ENCODE measurements at regions not wholly inside any gene's neighbourhood (a gene's known extent, or its start where the extent isn't known, plus 50 kb on each side); places are given as distances from the start of the nearest gene placed in this dataset.

GRCh38 chr20:22861231-22861980 is 173.7 kb upstream of the SSTR4 start:
- no peak for ATAC-seq

GRCh38 chr20:22861990-22862389 is 173.1 kb upstream of the SSTR4 start:
- ATAC-seq: peak; percentile 54

- no peak for ATAC-seq
Observed at GRCh38 chr20:22862671-22863230, 172.4 kb upstream of the SSTR4 start.

- no peak for ATAC-seq
Observed at GRCh38 chr20:22863826-22864225, 171.3 kb upstream of the SSTR4 start.

GRCh38 chr20:22866812-22867341 is 168.2 kb upstream of the SSTR4 start:
- no peak for ATAC-seq

GRCh38 chr20:22878166-22878565 is 156.9 kb upstream of the SSTR4 start:
- no peak for ATAC-seq

GRCh38 chr20:22880277-22880676 is 154.8 kb upstream of the SSTR4 start:
- ATAC-seq: no peak

GRCh38 chr20:22887796-22888195 is 147.3 kb upstream of the SSTR4 start:
- no peak for ATAC-seq

- ATAC-seq: no peak
Observed at GRCh38 chr20:22890594-22891300, 144.4 kb upstream of the SSTR4 start.

GRCh38 chr20:22901164-22901563 is 133.9 kb upstream of the SSTR4 start:
- ATAC-seq: no peak

- ATAC-seq: no peak
Observed at GRCh38 chr20:22901921-22902320, 133.2 kb upstream of the SSTR4 start.

GRCh38 chr20:22904386-22904785 is 130.7 kb upstream of the SSTR4 start:
- ATAC-seq: no peak

- ATAC-seq: no peak
Observed at GRCh38 chr20:22904905-22905304, 130.2 kb upstream of the SSTR4 start.

GRCh38 chr20:22905658-22906057 is 129.5 kb upstream of the SSTR4 start:
- ATAC-seq: no peak

GRCh38 chr20:22908437-22908836 is 126.7 kb upstream of the SSTR4 start:
- ATAC-seq: no peak

- no peak for ATAC-seq
Observed at GRCh38 chr20:22908944-22909343, 126.2 kb upstream of the SSTR4 start.

- no peak for ATAC-seq
Observed at GRCh38 chr20:22909436-22909835, 125.7 kb upstream of the SSTR4 start.

GRCh38 chr20:22910287-22910852 is 124.7 kb upstream of the SSTR4 start:
- no peak for ATAC-seq

GRCh38 chr20:22914291-22914690 is 120.8 kb upstream of the SSTR4 start:
- ATAC-seq: no peak

GRCh38 chr20:22915512-22915911 is 119.6 kb upstream of the SSTR4 start:
- ATAC-seq: no peak

- no peak for ATAC-seq
Observed at GRCh38 chr20:22916021-22916842, 118.9 kb upstream of the SSTR4 start.

GRCh38 chr20:22918286-22918983 is 116.7 kb upstream of the SSTR4 start:
- ATAC-seq: no peak

Data from esophagus mucosa (tissue), 1 donor.